Renal pelvis (tissue), 1 donor: ENCODE measurements at regions not wholly inside any gene's neighbourhood (a gene's known extent, or its start where the extent isn't known, plus 50 kb on each side); places are given as distances from the start of the nearest gene placed in this dataset.
A peak's percentile ranks its signal among the peaks of the same experiment; 100 is the strongest.
"Not testable (repeated sequence)": the region's sequence is repeated elsewhere in the genome, so short reads cannot be mapped to it uniquely, and the experiment has no call there.

Source experiments
- DNase-seq: peaks from one replicate; pipeline ENCODE4 v3.0.0-alpha.2; 2013

GRCh38 chr10:8346861-8347260 is 292.4 kb downstream of the GATA3 start:
- DNase-seq: no peak

- not testable (repeated sequence) for DNase-seq
Measured at GRCh38 chr10:8347614-8348013, 293.1 kb downstream of the GATA3 start.

- no peak for DNase-seq
Measured at GRCh38 chr10:8349610-8350249, 295.2 kb downstream of the GATA3 start.

- DNase-seq: no peak
Measured at GRCh38 chr10:8350250-8350967, 295.9 kb downstream of the GATA3 start.

GRCh38 chr10:8352171-8353075 is 297.9 kb downstream of the GATA3 start:
- no peak for DNase-seq

- DNase-seq: no peak
Measured at GRCh38 chr10:8356283-8356682, 301.8 kb downstream of the GATA3 start.

GRCh38 chr10:8359467-8359866 is 305.0 kb downstream of the GATA3 start:
- no peak for DNase-seq

GRCh38 chr10:8360365-8360764 is 305.9 kb downstream of the GATA3 start:
- DNase-seq: no peak

GRCh38 chr10:8360814-8361509 is 306.5 kb downstream of the GATA3 start:
- DNase-seq: no peak

GRCh38 chr10:8361510-8361844 is 307.0 kb downstream of the GATA3 start:
- DNase-seq: no peak

GRCh38 chr10:8365935-8366911 is 311.7 kb downstream of the GATA3 start:
- no peak for DNase-seq

- DNase-seq: not testable (repeated sequence)
Measured at GRCh38 chr10:8367672-8368411, 313.4 kb downstream of the GATA3 start.

- no peak for DNase-seq
Measured at GRCh38 chr10:8369666-8370065, 315.2 kb downstream of the GATA3 start.

- no peak for DNase-seq
Measured at GRCh38 chr10:8374334-8374733, 319.8 kb downstream of the GATA3 start.

- no peak for DNase-seq
Measured at GRCh38 chr10:8375137-8375536, 320.6 kb downstream of the GATA3 start.

- no peak for DNase-seq
Measured at GRCh38 chr10:8378198-8378983, 323.9 kb downstream of the GATA3 start.

GRCh38 chr10:8379906-8380832 is 325.7 kb downstream of the GATA3 start:
- peak; percentile 15 for DNase-seq

GRCh38 chr10:8380833-8381496 is 326.5 kb downstream of the GATA3 start:
- DNase-seq: no peak
